Endothelial cell (in vitro differentiated cells): ENCODE measurements at regions not wholly inside any gene's neighbourhood (a gene's known extent, or its start where the extent isn't known, plus 50 kb on each side); places are given as distances from the start of the nearest gene placed in this dataset.

ENCODE experiments used
- DNase-seq: peaks from one replicate; pipeline ENCODE4 v3.0.0; 2021; ENCODE audit warnings: low spot score
- H3K27ac Mint-ChIP-seq: one replicate; pipeline ENCODE4 v1.8.0; 2021; ENCODE audit warnings: mixed read lengths, inconsistent platforms; ENCODE audit not compliant: unreplicated experiment
- H3K27me3 Mint-ChIP-seq: one replicate; pipeline ENCODE4 v1.8.0; 2021; ENCODE audit warnings: mild to moderate bottlenecking, moderate library complexity, mixed read lengths, inconsistent platforms; ENCODE audit not compliant: unreplicated experiment
- H3K36me3 Mint-ChIP-seq: one replicate; pipeline ENCODE4 v1.8.0; 2021; ENCODE audit warnings: mild to moderate bottlenecking, low read depth, mixed read lengths, inconsistent platforms; ENCODE audit not compliant: unreplicated experiment
- H3K4me1 Mint-ChIP-seq: one replicate; pipeline ENCODE4 v1.8.0; 2021; ENCODE audit warnings: mild to moderate bottlenecking, mixed read lengths, inconsistent platforms; ENCODE audit not compliant: unreplicated experiment
- H3K4me3 Mint-ChIP-seq: one replicate; pipeline ENCODE4 v1.8.0; 2021; ENCODE audit warnings: mild to moderate bottlenecking, mixed read lengths, inconsistent platforms; ENCODE audit not compliant: unreplicated experiment
- H3K9me3 Mint-ChIP-seq: one replicate; pipeline ENCODE4 v1.8.0; 2021; ENCODE audit warnings: mixed read lengths, inconsistent platforms; ENCODE audit not compliant: unreplicated experiment
- CTCF ChIP-seq: fragments of 200-600 bp; sonication (generic); IDR thresholded peaks from one replicate; pipeline ENCODE4 v1.5.0; 2021; ENCODE audit warnings: antibody characterized with exemption; ENCODE audit not compliant: unreplicated experiment

GRCh38 chr5:171678646-171679045 is 107.0 kb upstream of the SMIM23 start:
- TF ChIP-seq CTCF, result no peak
- H3K4me1 Mint-ChIP-seq, result peaks cover 4% of the 10 kb centered on the region
- H3K9me3 Mint-ChIP-seq, result no peaks in the 10 kb centered on the region
- H3K27me3 Mint-ChIP-seq, result no peaks in the 10 kb centered on the region
- no peak overlapping the region for H3K27ac Mint-ChIP-seq
- DNase-seq, result no peak
- H3K36me3 Mint-ChIP-seq, result no peaks in the 10 kb centered on the region
- no peak overlapping the region for H3K4me3 Mint-ChIP-seq

DNA sequence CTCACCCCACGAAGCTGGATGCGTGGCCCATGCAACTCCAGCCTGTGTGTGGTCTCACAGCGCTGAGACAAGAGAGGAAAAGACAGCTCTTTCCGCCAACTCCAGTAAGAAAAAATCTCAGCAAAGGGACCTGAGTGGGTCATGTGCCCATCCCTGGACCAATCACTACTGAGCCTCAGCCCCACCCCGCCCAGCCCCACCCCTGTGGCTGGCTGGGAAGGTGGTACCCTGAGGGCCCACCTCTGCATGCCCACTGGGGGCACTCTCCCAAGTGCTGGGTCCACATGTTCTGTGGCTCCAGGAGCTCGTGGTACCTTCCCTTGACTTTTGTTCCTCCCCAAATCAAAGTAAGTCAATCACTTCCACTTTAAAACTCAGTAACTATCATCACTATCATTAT is 105.1 kb upstream of the SMIM23 start:
- no peaks in the 10 kb centered on the region for H3K4me1 Mint-ChIP-seq
- H3K36me3 Mint-ChIP-seq, result no peaks in the 10 kb centered on the region
- TF ChIP-seq CTCF, result no peak
- H3K27me3 Mint-ChIP-seq, result no peaks in the 10 kb centered on the region
- DNase-seq, result no peak
- no peak overlapping the region for H3K4me3 Mint-ChIP-seq
- no peak overlapping the region for H3K27ac Mint-ChIP-seq
- no peaks in the 10 kb centered on the region for H3K9me3 Mint-ChIP-seq

DNA sequence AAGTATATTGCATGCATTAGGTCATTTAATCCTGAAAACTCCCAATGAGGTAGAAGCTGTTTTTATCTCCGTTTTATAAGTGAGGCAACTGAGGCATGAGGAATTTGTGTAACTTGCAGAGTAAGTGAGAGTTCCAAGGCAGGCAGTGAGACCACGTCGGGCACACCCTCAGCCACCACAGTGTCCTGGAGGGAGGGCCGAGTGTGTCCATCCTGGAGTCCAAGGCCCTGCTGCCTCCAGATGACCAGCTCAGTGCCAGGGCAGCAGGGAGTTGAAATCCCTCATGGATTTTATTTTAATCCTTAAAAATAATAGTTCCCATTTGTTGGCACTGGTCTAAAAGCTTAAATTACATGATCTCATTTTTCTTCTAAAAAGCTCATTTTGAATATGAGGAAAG is 104.6 kb upstream of the SMIM23 start:
- DNase-seq, result no peak
- no peak overlapping the region for H3K27ac Mint-ChIP-seq

GRCh38 chr5:171681677-171682076 is 103.9 kb upstream of the SMIM23 start:
- Mint-ChIP-seq H3K27me3 (no peaks in the 10 kb centered on the region), H3K9me3 (no peaks in the 10 kb centered on the region), H3K27ac (no peak overlapping the region), H3K4me3 (no peak overlapping the region), H3K4me1 (no peaks in the 10 kb centered on the region), H3K36me3 (no peaks in the 10 kb centered on the region)
- no peak for TF ChIP-seq CTCF
- DNase-seq, result no peak

More for the DNA sequence above, 104.6 kb upstream of the SMIM23 start:
- Mint-ChIP-seq H3K27me3 (no peaks in the 10 kb centered on the region), H3K4me1 (no peaks in the 10 kb centered on the region), H3K4me3 (no peak overlapping the region), H3K36me3 (no peaks in the 10 kb centered on the region), H3K9me3 (no peaks in the 10 kb centered on the region)
- TF ChIP-seq CTCF, result no peak

DNA sequence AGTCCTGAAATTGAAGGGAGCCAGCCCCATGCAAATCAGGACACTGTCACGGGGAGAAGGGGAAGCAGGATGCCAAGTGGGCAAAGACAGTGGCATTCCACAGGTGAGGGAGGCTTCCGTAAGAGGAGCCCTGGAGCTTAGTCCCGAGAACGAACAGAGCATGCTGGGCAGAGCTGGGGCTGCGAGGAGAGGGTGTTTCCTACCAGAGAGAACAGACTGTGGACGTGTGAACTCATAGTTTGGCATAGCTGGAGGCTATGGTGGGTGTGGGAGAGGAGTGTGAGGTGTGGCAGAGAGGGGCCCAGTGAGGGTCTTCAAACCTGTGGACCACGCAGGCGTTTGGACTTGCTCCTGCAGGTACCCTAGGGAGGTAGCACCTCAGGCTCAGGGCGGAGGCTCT is 102.8 kb upstream of the SMIM23 start:
- no peak for DNase-seq
- no peak overlapping the region for H3K4me3 Mint-ChIP-seq
- H3K4me1 Mint-ChIP-seq, result peaks cover under 1% of the 10 kb centered on the region
- no peaks in the 10 kb centered on the region for H3K27me3 Mint-ChIP-seq
- H3K27ac Mint-ChIP-seq, result no peak overlapping the region
- no peak for TF ChIP-seq CTCF
- no peaks in the 10 kb centered on the region for H3K36me3 Mint-ChIP-seq
- H3K9me3 Mint-ChIP-seq, result no peaks in the 10 kb centered on the region
